NCI-H526 (cell line): ENCODE measurements at regions not wholly inside any gene's neighbourhood (a gene's known extent, or its start where the extent isn't known, plus 50 kb on each side); places are given as distances from the start of the nearest gene placed in this dataset.
"Not testable (repeated sequence)": the region's sequence is repeated elsewhere in the genome, so short reads cannot be mapped to it uniquely, and the experiment has no call there.

Source experiments
- DNase-seq, 2 experiments: peaks; one replicate each; lab custom pipeline; 2025; lab: John Stamatoyannopoulos, UW

- DNase-seq, result no peak
Observed at GRCh38 chr1:61028136-61028535, 54.2 kb upstream of the NFIA start.

GRCh38 chr1:61018068-61018467 is 64.3 kb upstream of the NFIA start:
- not testable (repeated sequence) for DNase-seq

GRCh38 chr1:61017651-61018050 is 64.7 kb upstream of the NFIA start:
- DNase-seq, result no peak

DNA sequence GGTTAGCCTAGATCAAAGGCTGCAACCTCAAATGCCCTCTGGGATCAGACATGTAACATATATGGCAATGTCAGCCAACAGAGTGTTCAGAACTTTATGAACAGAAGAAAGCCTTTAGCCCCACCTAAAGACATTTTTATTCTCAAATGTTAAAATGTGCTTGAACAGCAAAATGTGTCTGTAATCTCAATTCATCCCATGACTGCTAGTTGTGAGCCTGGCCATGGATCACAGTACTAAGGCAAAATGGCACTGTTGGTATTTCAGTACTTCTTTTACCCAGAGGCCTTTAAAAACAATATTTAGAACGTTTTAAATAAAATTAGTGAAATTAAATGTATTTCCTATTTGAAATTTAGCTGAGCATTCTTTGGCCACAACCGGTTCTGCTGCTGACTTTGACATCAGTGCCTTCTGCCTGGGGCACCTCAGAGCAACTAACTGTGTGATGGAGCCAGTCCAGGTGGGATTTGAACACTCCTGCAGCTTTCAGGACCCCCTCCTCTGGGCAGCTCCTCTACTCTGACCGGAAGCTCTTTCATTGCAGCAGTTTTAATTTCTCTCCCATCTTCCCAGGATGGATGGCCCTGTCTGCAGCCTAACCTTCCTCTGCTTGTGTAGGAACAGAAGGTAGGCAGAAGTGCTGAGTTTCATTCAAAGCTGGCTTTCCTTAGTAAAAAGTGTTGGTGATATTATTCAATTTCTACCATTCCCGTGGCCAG is 68.3 kb upstream of the NFIA start:
- DNase-seq, result no peak

DNA sequence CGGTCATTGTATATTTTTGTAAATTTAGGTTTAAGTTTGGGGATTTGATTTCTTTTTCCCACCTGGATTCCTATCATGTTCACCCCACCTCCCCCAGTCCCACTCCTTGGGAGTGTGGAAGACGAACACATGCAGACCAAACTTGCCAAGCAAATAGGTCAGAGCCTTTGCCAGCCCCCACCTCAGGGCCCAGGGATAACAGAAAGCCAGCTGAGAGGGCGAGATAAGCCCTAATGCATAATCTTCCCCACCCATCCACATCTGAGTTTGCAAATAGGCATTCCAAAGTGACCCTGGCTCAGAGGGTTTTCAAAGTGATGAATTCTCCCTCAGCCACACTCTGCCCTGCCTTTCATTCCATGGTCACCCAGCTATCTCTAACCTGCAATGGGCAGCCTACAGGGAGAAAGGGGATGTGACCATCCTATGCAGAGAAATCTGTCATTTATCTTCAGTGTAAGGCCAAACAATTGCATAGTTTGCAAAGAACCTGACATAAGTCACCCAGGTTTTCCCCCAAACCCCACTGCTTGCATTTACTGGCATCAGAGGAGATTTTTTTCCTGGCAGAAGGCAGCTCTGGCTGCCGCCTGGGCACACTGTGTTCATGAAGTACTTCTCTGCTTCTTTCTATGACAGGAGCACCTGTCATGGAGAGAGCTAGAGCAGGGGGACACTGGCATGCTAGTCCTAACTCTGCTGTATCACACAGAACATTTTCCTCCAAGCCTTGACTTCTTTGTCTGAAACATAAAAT is 69.0 kb upstream of the NFIA start:
- DNase-seq, result no peak

DNA sequence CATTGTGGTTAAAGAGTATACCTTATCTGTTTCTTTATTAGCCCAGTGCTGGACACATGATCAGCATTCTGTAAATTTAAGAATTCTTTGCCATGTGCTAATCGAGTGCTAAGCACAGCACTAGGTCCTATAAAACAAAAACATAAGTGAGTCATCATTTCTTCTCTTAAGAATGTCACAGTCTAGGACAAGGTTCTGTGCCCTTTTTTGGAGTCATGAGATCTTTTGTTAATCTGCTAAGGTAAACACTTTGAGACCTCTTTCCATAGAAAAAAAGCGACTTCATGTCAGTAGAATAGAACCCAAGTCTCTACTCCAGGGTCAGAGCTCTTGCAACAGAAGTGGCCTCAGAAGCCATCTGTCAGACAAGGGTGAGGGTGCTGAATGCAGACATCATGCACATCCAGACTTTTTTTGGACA is 70.0 kb upstream of the NFIA start:
- DNase-seq, result no peak

DNA sequence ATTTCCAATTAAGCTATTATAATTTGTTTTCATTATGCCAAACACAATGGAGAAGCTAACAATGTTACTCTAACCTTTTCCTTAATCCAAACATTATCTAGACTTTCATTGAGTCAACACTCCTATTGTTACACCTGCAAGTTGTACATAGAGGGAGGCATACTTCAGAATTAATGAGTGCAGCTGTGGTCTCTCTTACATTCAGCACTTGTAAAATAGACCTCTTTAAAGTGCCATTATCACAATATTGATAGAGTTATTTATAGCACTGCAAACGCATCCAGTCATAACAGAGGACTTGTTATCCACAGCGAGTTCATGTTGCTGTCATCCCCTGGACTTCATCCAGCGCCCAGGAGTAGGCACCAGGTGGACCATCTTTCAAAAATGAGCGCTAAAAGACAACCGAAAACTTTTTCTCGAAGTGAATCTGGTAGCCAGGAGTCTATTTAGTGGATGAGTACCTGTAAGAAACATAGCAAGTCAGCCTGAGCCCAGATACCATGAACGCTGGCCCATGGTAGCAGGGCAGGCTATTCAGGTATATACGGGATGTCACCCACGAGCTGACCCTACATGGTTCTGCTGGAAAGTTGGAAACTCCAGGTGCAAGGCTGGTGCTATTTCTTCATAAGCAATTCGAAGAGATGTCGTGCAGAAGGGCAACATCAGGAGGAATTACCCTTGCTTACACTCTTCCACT is 70.6 kb upstream of the NFIA start:
- no peak for DNase-seq

DNA sequence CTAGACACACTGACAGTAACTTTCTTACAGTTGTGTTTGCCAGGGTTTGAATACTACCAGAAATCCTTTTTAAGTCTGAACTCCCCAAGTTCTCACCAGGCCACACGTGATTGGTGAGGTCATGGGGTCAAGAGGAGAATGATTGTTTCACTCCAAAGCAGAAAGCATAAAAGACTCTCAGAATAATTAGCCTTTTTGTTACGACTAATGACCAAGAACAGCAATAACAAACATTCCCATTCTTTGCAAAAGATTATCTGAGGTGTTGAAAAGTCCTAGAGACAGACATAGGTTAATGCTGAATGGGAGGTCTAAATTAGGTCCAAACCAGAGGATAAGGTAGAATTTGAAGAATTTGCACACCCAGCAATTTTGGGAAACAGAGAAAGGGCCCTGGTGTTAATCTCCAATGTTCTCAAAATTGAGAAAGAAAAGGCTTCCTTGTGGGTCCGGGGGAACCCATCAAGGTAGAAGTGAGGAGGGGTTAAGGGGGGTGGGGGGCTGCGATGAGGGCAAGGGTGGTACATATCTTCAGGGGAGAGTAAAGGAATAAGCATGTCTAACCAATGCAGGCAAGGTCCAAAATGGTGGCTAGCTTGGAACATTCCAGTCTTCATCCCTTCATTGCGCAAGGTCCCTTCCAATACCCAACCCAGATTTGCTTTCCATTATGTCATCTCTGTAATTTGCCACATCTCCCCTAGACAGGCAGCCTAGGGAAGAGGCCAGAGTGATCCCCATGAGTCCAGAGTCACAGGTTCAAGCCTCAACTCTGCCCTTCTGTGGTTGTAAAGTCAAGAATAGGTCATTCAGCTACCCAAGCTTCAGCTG is 74.6 kb upstream of the NFIA start:
- DNase-seq, result no peak

GRCh38 chr1:61005614-61006580 is 76.5 kb upstream of the NFIA start:
- no peak for DNase-seq

GRCh38 chr1:61004262-61005003 is 77.9 kb upstream of the NFIA start:
- DNase-seq, result no peak

GRCh38 chr1:61000327-61000726 is 82.0 kb upstream of the NFIA start:
- DNase-seq, result no peak

- DNase-seq, result no peak
Observed at GRCh38 chr1:60998786-60999185, 83.6 kb upstream of the NFIA start.

GRCh38 chr1:60994828-60995492 is 87.4 kb upstream of the NFIA start:
- no peak for DNase-seq

DNA sequence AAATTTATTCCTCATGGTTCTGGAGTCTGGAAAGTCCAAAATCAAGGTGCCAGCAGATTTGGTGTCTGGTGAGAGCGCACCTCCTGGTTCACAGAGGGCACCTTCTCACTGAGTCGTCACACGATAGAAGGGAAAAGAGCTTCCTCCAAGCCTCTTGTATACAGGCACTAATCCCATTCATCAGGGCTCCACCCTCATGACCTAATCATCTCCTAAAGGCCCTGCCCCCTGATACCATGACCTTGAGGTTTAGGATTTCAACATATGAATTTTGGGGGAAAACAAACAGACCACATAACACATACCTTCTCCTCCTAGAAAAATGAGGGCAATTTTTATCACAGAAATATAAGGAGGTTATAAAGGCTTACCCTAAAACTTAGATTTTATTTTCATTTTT is 88.0 kb upstream of the NFIA start:
- no peak for DNase-seq

- no peak for DNase-seq
Observed at GRCh38 chr1:60992165-60992564, 90.2 kb upstream of the NFIA start.

DNA sequence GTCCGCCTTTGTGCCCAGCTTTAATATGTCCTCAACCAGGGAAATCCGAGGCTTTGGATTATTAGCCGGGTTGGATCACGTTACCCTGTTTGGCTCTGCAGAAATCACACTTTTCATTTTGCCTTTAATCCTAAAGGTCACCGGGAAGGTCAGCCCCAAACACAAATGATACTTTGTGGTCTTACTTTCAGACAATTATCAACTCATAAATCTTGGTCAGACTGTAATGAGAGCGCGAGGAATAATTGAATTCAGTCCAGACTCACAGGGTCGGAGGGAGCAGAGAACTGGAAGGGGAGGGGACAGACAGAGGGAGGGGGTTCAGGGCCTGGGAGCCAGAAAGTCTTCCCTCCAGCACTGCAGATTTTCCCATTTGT is 91.7 kb upstream of the NFIA start:
- DNase-seq, result no peak

DNA sequence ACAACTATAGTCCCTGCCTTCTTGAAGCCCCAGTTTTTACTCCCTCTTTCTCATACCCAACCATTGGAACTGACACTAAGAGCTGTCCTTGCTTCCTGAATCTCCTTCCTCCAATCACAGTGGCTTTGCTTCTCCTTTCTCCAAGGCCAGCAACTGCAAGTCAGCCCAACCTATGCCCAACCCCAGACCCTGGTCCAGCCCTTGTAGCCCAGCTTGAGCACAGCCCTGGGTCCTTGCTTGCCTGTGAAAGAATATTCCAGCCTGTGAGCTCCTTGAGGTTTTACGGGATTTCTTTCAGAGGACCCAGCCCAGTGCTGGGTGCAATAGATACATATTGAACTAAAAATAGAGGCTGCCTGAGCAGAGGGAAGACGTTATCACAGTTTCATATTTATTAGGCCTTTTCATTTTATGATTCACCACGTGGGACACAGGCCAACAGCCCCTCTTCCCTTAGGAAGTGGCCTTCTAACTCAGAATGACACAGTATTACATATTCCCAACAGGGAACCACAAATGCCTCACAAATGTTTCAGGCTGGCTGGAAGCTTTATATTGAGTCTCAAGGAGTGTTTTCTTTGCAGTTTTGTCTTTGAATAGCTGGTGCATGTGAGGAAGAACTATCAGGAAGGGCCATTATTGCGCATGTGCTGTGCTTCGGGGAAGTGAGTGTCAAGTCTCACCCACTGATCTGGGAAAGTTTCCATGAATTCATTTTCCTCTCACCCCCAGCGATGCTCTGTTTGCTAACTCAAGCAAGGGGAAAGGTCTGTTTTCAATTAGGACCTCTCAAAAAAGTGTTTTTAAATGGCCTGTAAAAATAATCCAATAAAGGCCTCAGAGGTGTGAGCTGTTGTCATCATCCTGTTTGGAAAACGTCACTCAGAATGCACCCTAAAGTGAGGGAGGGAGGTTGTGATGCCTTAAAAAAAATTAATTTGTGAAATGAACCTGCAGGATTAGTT is 92.3 kb upstream of the NFIA start:
- DNase-seq, result no peak

DNA sequence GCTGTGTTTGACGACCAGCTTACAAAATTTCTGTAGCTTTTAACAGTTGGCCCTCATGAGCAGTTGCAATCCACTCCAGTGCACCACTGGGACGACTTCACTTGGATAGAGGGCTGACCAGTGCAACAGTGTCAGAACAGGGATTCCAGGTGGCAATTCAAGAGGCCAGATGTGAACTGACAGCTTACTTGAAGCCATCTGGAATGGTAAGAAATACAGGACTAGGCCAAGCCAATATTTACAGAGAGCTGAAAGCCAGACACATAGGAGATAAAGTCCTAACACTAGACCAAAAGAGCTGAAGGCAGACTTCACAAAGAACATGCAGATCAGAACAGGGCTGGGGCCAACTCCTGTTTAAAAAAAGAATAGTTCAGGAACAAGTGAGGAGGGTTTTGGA is 93.5 kb upstream of the NFIA start:
- no peak for DNase-seq

DNA sequence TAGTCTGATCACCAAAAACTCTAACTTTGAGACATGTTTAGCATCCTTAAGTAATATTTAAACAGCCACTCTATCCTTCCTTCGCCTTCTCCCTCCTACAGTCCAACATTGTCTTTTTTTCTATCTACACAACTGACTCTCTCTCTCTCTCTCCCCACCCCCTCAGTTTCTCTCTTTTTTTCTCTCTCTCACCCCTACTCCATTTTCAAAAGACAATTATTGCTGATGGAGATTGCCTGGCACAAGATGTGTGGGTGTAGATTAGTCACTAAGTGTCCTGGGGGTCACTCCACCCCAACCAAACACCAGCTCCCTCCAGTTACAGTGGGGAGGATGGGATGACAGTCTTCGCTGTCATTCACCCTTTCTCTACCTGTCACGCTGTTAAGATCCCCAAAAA is 94.5 kb upstream of the NFIA start:
- DNase-seq, result no peak
